HUES6 (cell line): ENCODE measurements at regions not wholly inside any gene's neighbourhood (a gene's known extent, or its start where the extent isn't known, plus 50 kb on each side); places are given as distances from the start of the nearest gene placed in this dataset.
"Not testable (repeated sequence)": the region's sequence is repeated elsewhere in the genome, so short reads cannot be mapped to it uniquely, and the experiment has no call there.

Experiments
- H3K27ac ChIP-seq: 2 replicates; pipeline ENCODE4 v1.7.0; 2013; ENCODE audit warnings: low read depth, mild to moderate bottlenecking, low read length, inconsistent platforms
- H3K27me3 ChIP-seq: 2 replicates; pipeline ENCODE4 v1.6.1; 2013; ENCODE audit warnings: low read length; ENCODE audit not compliant: control insufficient read depth, insufficient read depth
- H3K36me3 ChIP-seq: 2 replicates; pipeline ENCODE4 v1.6.1; 2013; ENCODE audit warnings: low read length; ENCODE audit not compliant: control insufficient read depth, insufficient read depth
- H3K4me1 ChIP-seq: 2 replicates; pipeline ENCODE4 v1.6.1; 2013; ENCODE audit warnings: low read length; ENCODE audit not compliant: control insufficient read depth, insufficient read depth
- H3K4me3 ChIP-seq: 2 replicates; pipeline ENCODE4 v1.5.1; 2013; ENCODE audit warnings: low read depth, low read length
- H3K9ac ChIP-seq: one replicate; pipeline ENCODE4 v1.6.1; 2013; ENCODE audit warnings: mild to moderate bottlenecking, low read length
- H3K9me3 ChIP-seq: 2 replicates; pipeline ENCODE4 v1.6.1; 2013; ENCODE audit warnings: low read depth, low read length; ENCODE audit not compliant: control insufficient read depth, insufficient read depth

- H3K4me1 ChIP-seq, H3K9ac ChIP-seq, H3K27me3 ChIP-seq, H3K4me3 ChIP-seq, H3K36me3 ChIP-seq, H3K9me3 ChIP-seq, H3K27ac ChIP-seq: not testable (repeated sequence)
These were observed 171.8 kb upstream of the IL12B start for GRCh38 chr5:159502116-159502515.

DNA sequence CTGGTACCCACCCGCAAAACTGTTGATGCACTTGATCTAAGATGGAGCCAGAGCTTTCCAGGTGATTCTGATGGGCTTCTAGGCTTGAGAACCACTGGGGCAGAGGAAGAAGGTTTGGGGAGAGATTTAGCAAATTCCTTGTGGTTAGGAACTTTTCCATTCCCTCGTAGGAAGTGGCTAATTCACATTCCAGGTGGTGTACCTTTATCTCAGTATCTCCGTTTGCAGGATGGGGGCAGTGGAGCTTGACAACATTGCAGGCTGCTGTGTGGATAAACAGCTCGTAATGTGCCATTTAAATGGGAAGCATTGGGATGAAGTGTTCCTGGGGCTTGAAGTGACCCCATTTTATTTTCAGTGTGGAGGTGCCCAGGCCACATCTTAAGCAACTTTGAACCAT, 172.9 kb upstream of the IL12B start:
- Histone ChIP-seq H3K27me3 (no peaks in the 10 kb centered on the region), H3K27ac (no peak overlapping the region), H3K9ac (no peak overlapping the region), H3K9me3 (no peaks in the 10 kb centered on the region), H3K4me3 (no peak overlapping the region), H3K36me3 (no peaks in the 10 kb centered on the region), H3K4me1 (no peaks in the 10 kb centered on the region; the same call in 1 of the 2 replicates)

GRCh38 chr5:159504106-159504856, 174.0 kb upstream of the IL12B start:
- Histone ChIP-seq H3K9ac (no peak overlapping the region), H3K27me3 (no peaks in the 10 kb centered on the region), H3K27ac (no peak overlapping the region)

GRCh38 chr5:159504857-159505304, 174.6 kb upstream of the IL12B start:
- H3K9me3 ChIP-seq: no peaks in the 10 kb centered on the region
- H3K27ac ChIP-seq: no peak overlapping the region
- H3K27me3 ChIP-seq: no peaks in the 10 kb centered on the region
- H3K9ac ChIP-seq: no peak overlapping the region
- H3K4me1 ChIP-seq: peaks cover 2% of the 10 kb centered on the region; the same call in 1 of the 2 replicates
- no peaks in the 10 kb centered on the region for H3K36me3 ChIP-seq
- no peak overlapping the region for H3K4me3 ChIP-seq

More at GRCh38 chr5:159504106-159504856, 174.0 kb upstream of the IL12B start:
- no peaks in the 10 kb centered on the region for H3K9me3 ChIP-seq
- no peak overlapping the region for H3K4me3 ChIP-seq
- no peaks in the 10 kb centered on the region; the same call in 1 of the 2 replicates for H3K4me1 ChIP-seq
- H3K36me3 ChIP-seq: no peaks in the 10 kb centered on the region

GRCh38 chr5:159507055-159507454, 176.8 kb upstream of the IL12B start:
- H3K27me3 ChIP-seq: no peaks in the 10 kb centered on the region
- H3K9me3 ChIP-seq: no peaks in the 10 kb centered on the region
- no peak overlapping the region for H3K9ac ChIP-seq
- no peak overlapping the region for H3K4me3 ChIP-seq
- no peak overlapping the region for H3K27ac ChIP-seq
- no peaks in the 10 kb centered on the region for H3K36me3 ChIP-seq
- peaks cover 9% of the 10 kb centered on the region; the same call in 1 of the 2 replicates for H3K4me1 ChIP-seq

- Histone ChIP-seq H3K27ac (no peak overlapping the region), H3K27me3 (no peaks in the 10 kb centered on the region), H3K4me1 (peaks cover 9% of the 10 kb centered on the region; the same call in 1 of the 2 replicates), H3K9me3 (no peaks in the 10 kb centered on the region), H3K9ac (no peak overlapping the region), H3K36me3 (no peaks in the 10 kb centered on the region), H3K4me3 (no peak overlapping the region)
These were observed 177.4 kb upstream of the IL12B start for GRCh38 chr5:159507661-159508060.

GRCh38 chr5:159508344-159508743, 178.1 kb upstream of the IL12B start:
- Histone ChIP-seq H3K4me1 (peaks cover 9% of the 10 kb centered on the region; the same call in 1 of the 2 replicates), H3K27ac (no peak overlapping the region)

DNA sequence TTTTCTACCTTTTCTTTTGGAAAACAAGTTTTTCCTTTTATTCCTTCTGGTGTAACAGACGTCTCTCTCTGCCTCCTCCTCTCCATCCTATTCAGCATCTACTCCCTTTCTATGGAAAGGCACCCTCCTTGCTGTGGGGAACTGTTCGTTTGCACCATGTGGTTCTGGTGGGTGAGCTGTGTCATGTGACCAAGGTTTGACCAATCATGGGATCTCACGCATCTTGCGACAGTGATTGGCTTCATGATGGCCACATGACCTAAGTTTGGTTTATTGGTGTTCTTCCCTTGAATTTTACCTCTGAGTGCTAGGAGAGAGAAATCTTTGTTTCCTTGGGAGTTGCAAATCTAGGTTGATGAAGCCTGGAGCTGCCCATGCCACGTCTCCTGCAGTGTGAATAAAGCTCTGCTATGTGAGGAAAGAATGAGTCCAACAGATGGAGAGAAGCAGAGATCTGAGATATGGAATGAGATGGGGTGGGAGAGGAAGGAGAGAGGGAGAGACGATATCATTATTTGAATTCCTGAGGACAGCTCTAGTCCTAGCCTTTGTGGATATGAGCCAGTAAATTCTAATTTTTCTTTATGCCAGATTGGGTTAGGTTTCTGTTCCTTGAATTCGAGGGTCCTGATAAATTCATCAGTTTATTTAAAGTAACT, 178.8 kb upstream of the IL12B start:
- Histone ChIP-seq H3K9me3 (no peaks in the 10 kb centered on the region), H3K27ac (no peak overlapping the region), H3K36me3 (no peaks in the 10 kb centered on the region), H3K4me3 (no peak overlapping the region), H3K27me3 (no peaks in the 10 kb centered on the region), H3K4me1 (peaks cover 9% of the 10 kb centered on the region; the same call in 1 of the 2 replicates), H3K9ac (no peak overlapping the region)

More at GRCh38 chr5:159508344-159508743, 178.1 kb upstream of the IL12B start:
- Histone ChIP-seq H3K27me3 (no peaks in the 10 kb centered on the region), H3K4me3 (no peak overlapping the region), H3K36me3 (no peaks in the 10 kb centered on the region), H3K9me3 (no peaks in the 10 kb centered on the region), H3K9ac (no peak overlapping the region)

- Histone ChIP-seq H3K27ac (no peak overlapping the region), H3K9me3 (no peaks in the 10 kb centered on the region), H3K36me3 (no peaks in the 10 kb centered on the region), H3K4me3 (no peak overlapping the region), H3K4me1 (peaks cover 9% of the 10 kb centered on the region; the same call in 1 of the 2 replicates), H3K9ac (no peak overlapping the region), H3K27me3 (no peaks in the 10 kb centered on the region)
These were observed 180.0 kb upstream of the IL12B start for GRCh38 chr5:159510282-159510681.

DNA sequence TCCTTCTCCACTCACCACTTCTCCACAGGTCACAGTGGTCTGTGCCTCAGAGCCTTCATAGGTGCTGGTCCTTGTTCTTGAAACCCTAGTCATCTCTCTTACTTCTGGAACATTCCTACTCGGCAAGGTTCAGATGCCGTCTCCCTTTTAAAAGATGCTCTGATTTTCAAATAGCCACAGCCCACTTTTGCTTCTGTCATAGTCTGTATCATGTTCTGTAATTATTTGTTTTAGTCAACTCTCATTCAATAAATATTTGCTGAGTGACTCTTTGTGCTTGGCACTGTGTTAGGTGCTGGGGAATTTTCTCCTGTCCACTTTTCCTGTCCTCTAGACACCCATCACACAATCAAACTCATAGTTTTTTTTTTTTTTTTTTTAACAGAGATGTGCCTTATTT, 181.3 kb upstream of the IL12B start:
- H3K36me3 ChIP-seq: no peaks in the 10 kb centered on the region
- H3K4me1 ChIP-seq: peaks cover 9% of the 10 kb centered on the region; the same call in 1 of the 2 replicates
- no peaks in the 10 kb centered on the region for H3K9me3 ChIP-seq
- no peak overlapping the region for H3K27ac ChIP-seq
- H3K4me3 ChIP-seq: no peak overlapping the region
- no peak overlapping the region for H3K9ac ChIP-seq
- no peaks in the 10 kb centered on the region for H3K27me3 ChIP-seq

GRCh38 chr5:159512064-159512463, 181.8 kb upstream of the IL12B start:
- no peaks in the 10 kb centered on the region for H3K36me3 ChIP-seq
- no peak overlapping the region for H3K27ac ChIP-seq
- H3K4me3 ChIP-seq: no peak overlapping the region
- H3K9ac ChIP-seq: no peak overlapping the region
- no peaks in the 10 kb centered on the region for H3K9me3 ChIP-seq
- H3K27me3 ChIP-seq: no peaks in the 10 kb centered on the region
- peaks cover 9% of the 10 kb centered on the region; the same call in 1 of the 2 replicates for H3K4me1 ChIP-seq
